ENCODE measurements at regions not wholly inside any gene's neighbourhood (a gene's known extent, or its start where the extent isn't known, plus 50 kb on each side); places are given as distances from the start of the nearest gene placed in this dataset.
"Not testable (repeated sequence)": the region's sequence is repeated elsewhere in the genome, so short reads cannot be mapped to it uniquely, and the experiment has no call there.

GRCh38 chr3:6448011-6448410 is 412.9 kb upstream of the GRM7 start:
- H3K4me3 ChIP-seq (ENCODE audit: control insufficient read depth, low read depth, low read length): no peak overlapping the region
- no peak for DNase-seq (ENCODE audit: low read depth)
- TF ChIP-seq CTCF (conservative IDR thresholded peaks at IDR 0.05; ENCODE audit: control insufficient read depth, insufficient read depth, low read depth, low read length): no peak

GRCh38 chr3:6449099-6449498 is 411.8 kb upstream of the GRM7 start:
- no peak overlapping the region for H3K4me3 ChIP-seq (ENCODE audit: control insufficient read depth, low read depth, low read length)
- no peak for DNase-seq (ENCODE audit: low read depth)
- no peak for TF ChIP-seq CTCF (conservative IDR thresholded peaks at IDR 0.05; ENCODE audit: control insufficient read depth, insufficient read depth, low read depth, low read length)

GRCh38 chr3:6452974-6453373 is 407.9 kb upstream of the GRM7 start:
- no peak overlapping the region for H3K4me3 ChIP-seq (ENCODE audit: control insufficient read depth, low read depth, low read length)
- no peak for TF ChIP-seq CTCF (conservative IDR thresholded peaks at IDR 0.05; ENCODE audit: control insufficient read depth, insufficient read depth, low read depth, low read length)
- no peak for DNase-seq (ENCODE audit: low read depth)

- no peak overlapping the region for H3K4me3 ChIP-seq (ENCODE audit: control insufficient read depth, low read depth, low read length)
- DNase-seq (ENCODE audit: low read depth): no peak
- no peak for TF ChIP-seq CTCF (conservative IDR thresholded peaks at IDR 0.05; ENCODE audit: control insufficient read depth, insufficient read depth, low read depth, low read length)
Measured at GRCh38 chr3:6455031-6455430, 405.9 kb upstream of the GRM7 start.

- DNase-seq (ENCODE audit: low read depth): no peak
- no peak overlapping the region for H3K4me3 ChIP-seq (ENCODE audit: control insufficient read depth, low read depth, low read length)
- no peak for TF ChIP-seq CTCF (conservative IDR thresholded peaks at IDR 0.05; ENCODE audit: control insufficient read depth, insufficient read depth, low read depth, low read length)
Measured at GRCh38 chr3:6467186-6467585, 393.7 kb upstream of the GRM7 start.

GRCh38 chr3:6468589-6468988 is 392.3 kb upstream of the GRM7 start:
- no peak overlapping the region for H3K4me3 ChIP-seq (ENCODE audit: control insufficient read depth, low read depth, low read length)
- DNase-seq (ENCODE audit: low read depth): no peak
- no peak for TF ChIP-seq CTCF (conservative IDR thresholded peaks at IDR 0.05; ENCODE audit: control insufficient read depth, insufficient read depth, low read depth, low read length)

- TF ChIP-seq CTCF (conservative IDR thresholded peaks at IDR 0.05; ENCODE audit: control insufficient read depth, insufficient read depth, low read depth, low read length): no peak
- no peak for DNase-seq (ENCODE audit: low read depth)
- H3K4me3 ChIP-seq (ENCODE audit: control insufficient read depth, low read depth, low read length): no peak overlapping the region
Measured at GRCh38 chr3:6471744-6472143, 389.2 kb upstream of the GRM7 start.

GRCh38 chr3:6490487-6491327 is 370.2 kb upstream of the GRM7 start:
- not testable (repeated sequence) for H3K4me3 ChIP-seq (ENCODE audit: control insufficient read depth, low read depth, low read length); DNase-seq (ENCODE audit: low read depth)
